ENCODE measurements at regions not wholly inside any gene's neighbourhood (a gene's known extent, or its start where the extent isn't known, plus 50 kb on each side); places are given as distances from the start of the nearest gene placed in this dataset.

GRCh38 chr12:92533280-92533890 is 169.4 kb upstream of the PLEKHG7 start:
- H2BK120ac ChIP-seq (ENCODE audit: low read depth, low read length) = no peak overlapping the region
- H3K27me3 ChIP-seq (ENCODE audit: insufficient read depth, low read length, poor library complexity) = no peaks in the 10 kb centered on the region
- no peak overlapping the region for H2AK5ac ChIP-seq (ENCODE audit: low read length)
- H4K8ac ChIP-seq (ENCODE audit: low read depth, low read length) = no peak overlapping the region
- H2BK15ac ChIP-seq (replicated peaks; ENCODE audit: low read depth) = no peak overlapping the region
- no peak overlapping the region for H3K4me2 ChIP-seq (ENCODE audit: low read length)
- H3K79me1 ChIP-seq (ENCODE audit: low read length) = no peaks in the 10 kb centered on the region
- no peak overlapping the region for H3K4ac ChIP-seq (ENCODE audit: low read depth, low read length)
- no peaks in the 10 kb centered on the region for H3K79me2 ChIP-seq (ENCODE audit: control insufficient read depth, insufficient read depth, low read length)
- H4K5ac ChIP-seq (ENCODE audit: low read length) = no peak overlapping the region
- H3K18ac ChIP-seq (ENCODE audit: low read length) = no peak overlapping the region
- H3K27ac ChIP-seq (ENCODE audit: low read depth, low read length) = no peak overlapping the region
- H3K9ac ChIP-seq (ENCODE audit: low read length) = no peak overlapping the region
- H3K56ac ChIP-seq (ENCODE audit: low read length) = no peak overlapping the region
- H3K4me1 ChIP-seq (ENCODE audit: control insufficient read depth, low read depth, low read length) = no peaks in the 10 kb centered on the region
- H3K23ac ChIP-seq (ENCODE audit: low read length) = no peak overlapping the region
- DNase-seq = no peak
- no CpG with 5 or more reads among the region's 8 CpGs for WGBS (ENCODE audit: extremely low coverage, insufficient coverage, low lambda C conversion rate)
- no peak overlapping the region for H2BK5ac ChIP-seq (ENCODE audit: low read length)
- no peaks in the 10 kb centered on the region for H3K36me3 ChIP-seq (ENCODE audit: control insufficient read depth, insufficient read depth, low read length)
- no peak overlapping the region for H3K4me3 ChIP-seq (ENCODE audit: low read length)

DNA sequence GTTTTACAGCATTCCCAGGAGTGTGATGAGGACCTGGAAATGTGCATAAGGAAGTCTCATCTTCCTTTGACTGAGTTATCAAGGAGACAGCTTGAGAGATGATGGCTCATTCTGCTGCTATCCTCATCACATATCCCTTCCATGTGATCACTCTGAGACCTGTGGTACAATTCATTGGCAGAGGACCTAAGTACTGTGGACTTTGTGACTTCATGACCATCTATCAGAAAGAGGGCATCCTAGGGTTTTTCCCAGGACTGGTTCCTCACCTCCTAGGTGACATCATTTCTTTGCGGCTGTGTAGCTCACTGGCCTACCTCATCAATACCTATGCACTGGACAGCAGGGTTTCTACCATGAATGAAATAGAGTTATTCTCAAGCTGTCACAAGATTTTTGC is 172.1 kb upstream of the PLEKHG7 start:
- no peak overlapping the region for H2BK15ac ChIP-seq (replicated peaks; ENCODE audit: low read depth)
- no peak overlapping the region for H4K5ac ChIP-seq (ENCODE audit: low read length)
- DNase-seq = no peak
- no peak overlapping the region for H2BK120ac ChIP-seq (ENCODE audit: low read depth, low read length)
- H3K56ac ChIP-seq (ENCODE audit: low read length) = no peak overlapping the region
- no peaks in the 10 kb centered on the region for H3K27me3 ChIP-seq (ENCODE audit: insufficient read depth, low read length, poor library complexity)
- no peak overlapping the region for H3K4me3 ChIP-seq (ENCODE audit: low read length)
- H4K8ac ChIP-seq (ENCODE audit: low read depth, low read length) = no peak overlapping the region
- no peak overlapping the region for H3K4me2 ChIP-seq (ENCODE audit: low read length)
- H3K4ac ChIP-seq (ENCODE audit: low read depth, low read length) = no peak overlapping the region
- no peak overlapping the region for H2AK5ac ChIP-seq (ENCODE audit: low read length)
- H3K79me2 ChIP-seq (ENCODE audit: control insufficient read depth, insufficient read depth, low read length) = no peaks in the 10 kb centered on the region
- no peak overlapping the region for H3K18ac ChIP-seq (ENCODE audit: low read length)
- no peak overlapping the region for H3K23ac ChIP-seq (ENCODE audit: low read length)
- WGBS (ENCODE audit: extremely low coverage, insufficient coverage, low lambda C conversion rate) = no CpG with 5 or more reads among the region's 1 CpG
- H3K4me1 ChIP-seq (ENCODE audit: control insufficient read depth, low read depth, low read length) = no peaks in the 10 kb centered on the region
- H3K9ac ChIP-seq (ENCODE audit: low read length) = no peak overlapping the region
- H3K27ac ChIP-seq (ENCODE audit: low read depth, low read length) = no peak overlapping the region
- no peak overlapping the region for H2BK5ac ChIP-seq (ENCODE audit: low read length)
- H3K36me3 ChIP-seq (ENCODE audit: control insufficient read depth, insufficient read depth, low read length) = no peaks in the 10 kb centered on the region
- no peaks in the 10 kb centered on the region for H3K79me1 ChIP-seq (ENCODE audit: low read length)

- H3K4me3 ChIP-seq (ENCODE audit: low read length) = no peak overlapping the region
- H3K4me2 ChIP-seq (ENCODE audit: low read length) = no peak overlapping the region
- no peaks in the 10 kb centered on the region for H3K27me3 ChIP-seq (ENCODE audit: insufficient read depth, low read length, poor library complexity)
- no peak overlapping the region for H2BK15ac ChIP-seq (replicated peaks; ENCODE audit: low read depth)
- H3K27ac ChIP-seq (ENCODE audit: low read depth, low read length) = no peak overlapping the region
- H3K9ac ChIP-seq (ENCODE audit: low read length) = no peak overlapping the region
- no peak overlapping the region for H4K8ac ChIP-seq (ENCODE audit: low read depth, low read length)
- no peak overlapping the region for H3K18ac ChIP-seq (ENCODE audit: low read length)
- H3K79me2 ChIP-seq (ENCODE audit: control insufficient read depth, insufficient read depth, low read length) = no peaks in the 10 kb centered on the region
- H3K56ac ChIP-seq (ENCODE audit: low read length) = no peak overlapping the region
- no peak overlapping the region for H2BK5ac ChIP-seq (ENCODE audit: low read length)
- no peak overlapping the region for H2AK5ac ChIP-seq (ENCODE audit: low read length)
- DNase-seq = no peak
- no peak overlapping the region for H2BK120ac ChIP-seq (ENCODE audit: low read depth, low read length)
- H3K4ac ChIP-seq (ENCODE audit: low read depth, low read length) = no peak overlapping the region
- H4K5ac ChIP-seq (ENCODE audit: low read length) = no peak overlapping the region
- no peaks in the 10 kb centered on the region for H3K79me1 ChIP-seq (ENCODE audit: low read length)
- H3K4me1 ChIP-seq (ENCODE audit: control insufficient read depth, low read depth, low read length) = no peaks in the 10 kb centered on the region
- no peaks in the 10 kb centered on the region for H3K36me3 ChIP-seq (ENCODE audit: control insufficient read depth, insufficient read depth, low read length)
- H3K23ac ChIP-seq (ENCODE audit: low read length) = no peak overlapping the region
Measured at GRCh38 chr12:92529944-92530343, 172.8 kb upstream of the PLEKHG7 start.

- Histone ChIP-seq H3K79me2 (ENCODE audit: control insufficient read depth, insufficient read depth, low read length) (no peaks in the 10 kb centered on the region), H3K4me1 (ENCODE audit: control insufficient read depth, low read depth, low read length) (no peaks in the 10 kb centered on the region), H2BK5ac (ENCODE audit: low read length) (no peak overlapping the region), H3K18ac (ENCODE audit: low read length) (no peak overlapping the region), H2BK120ac (ENCODE audit: low read depth, low read length) (no peak overlapping the region), H3K4me2 (ENCODE audit: low read length) (no peak overlapping the region), H3K9ac (ENCODE audit: low read length) (no peak overlapping the region), H3K23ac (ENCODE audit: low read length) (no peak overlapping the region), H3K4me3 (ENCODE audit: low read length) (no peak overlapping the region), H3K79me1 (ENCODE audit: low read length) (no peaks in the 10 kb centered on the region), H3K27me3 (ENCODE audit: insufficient read depth, low read length, poor library complexity) (no peaks in the 10 kb centered on the region), H3K36me3 (ENCODE audit: control insufficient read depth, insufficient read depth, low read length) (no peaks in the 10 kb centered on the region), H4K5ac (ENCODE audit: low read length) (no peak overlapping the region), H2BK15ac (replicated peaks; ENCODE audit: low read depth) (no peak overlapping the region), H4K8ac (ENCODE audit: low read depth, low read length) (no peak overlapping the region), H3K4ac (ENCODE audit: low read depth, low read length) (no peak overlapping the region), H3K27ac (ENCODE audit: low read depth, low read length) (no peak overlapping the region), H3K56ac (ENCODE audit: low read length) (no peak overlapping the region), H2AK5ac (ENCODE audit: low read length) (no peak overlapping the region)
- no CpG with 5 or more reads among the region's 3 CpGs for WGBS (ENCODE audit: extremely low coverage, insufficient coverage, low lambda C conversion rate)
- DNase-seq = no peak
Measured at GRCh38 chr12:92528586-92528985, 174.2 kb upstream of the PLEKHG7 start.

DNA sequence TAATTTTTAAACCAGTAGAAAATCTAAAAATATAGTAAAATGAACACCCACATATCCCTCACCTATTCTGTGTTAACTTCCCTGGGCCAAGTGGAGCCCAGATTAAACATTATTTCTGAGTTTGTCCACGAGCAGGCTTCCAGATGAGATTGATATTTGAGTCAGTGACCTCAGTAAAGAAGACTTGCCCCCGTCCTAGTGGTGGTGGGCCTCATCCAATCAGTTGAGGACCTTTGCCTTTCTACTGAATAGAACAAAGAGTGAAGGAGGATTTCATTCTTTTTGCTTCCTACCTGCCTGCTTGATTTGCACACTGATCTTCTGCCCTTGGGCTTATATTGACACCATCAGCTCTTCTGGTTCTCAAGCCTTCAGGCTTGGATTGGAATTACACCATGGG is 174.7 kb upstream of the PLEKHG7 start:
- Histone ChIP-seq H3K56ac (ENCODE audit: low read length) (no peak overlapping the region), H3K79me1 (ENCODE audit: low read length) (no peaks in the 10 kb centered on the region)
- no peak for DNase-seq

DNA sequence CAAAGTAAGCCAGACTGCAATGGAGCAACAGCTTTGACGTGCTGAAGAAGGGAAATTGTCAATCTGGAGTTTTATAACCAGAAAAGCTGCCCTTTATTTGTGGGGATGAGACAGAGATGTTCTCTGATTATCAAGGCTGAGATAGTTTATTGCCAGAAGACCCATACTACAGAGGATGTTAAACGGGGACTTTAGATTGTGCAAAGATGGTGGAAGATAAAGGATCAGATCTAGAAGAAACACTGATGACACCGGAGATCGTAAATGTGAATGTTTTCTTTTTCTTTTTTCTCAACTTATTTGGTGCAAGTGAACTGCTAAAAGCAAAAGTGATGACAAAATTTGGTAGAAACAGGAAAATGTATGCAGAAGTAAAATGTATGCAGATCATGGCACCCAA is 178.3 kb upstream of the PLEKHG7 start:
- Histone ChIP-seq H3K36me3 (ENCODE audit: control insufficient read depth, insufficient read depth, low read length) (no peaks in the 10 kb centered on the region), H3K56ac (ENCODE audit: low read length) (no peak overlapping the region), H3K27me3 (ENCODE audit: insufficient read depth, low read length, poor library complexity) (no peaks in the 10 kb centered on the region), H3K4me3 (ENCODE audit: low read length) (no peak overlapping the region), H2BK15ac (replicated peaks; ENCODE audit: low read depth) (no peak overlapping the region), H3K79me1 (ENCODE audit: low read length) (no peaks in the 10 kb centered on the region), H2BK120ac (ENCODE audit: low read depth, low read length) (no peak overlapping the region), H4K8ac (ENCODE audit: low read depth, low read length) (no peak overlapping the region), H2BK5ac (ENCODE audit: low read length) (no peak overlapping the region), H3K27ac (ENCODE audit: low read depth, low read length) (no peak overlapping the region), H3K9ac (ENCODE audit: low read length) (no peak overlapping the region), H3K18ac (ENCODE audit: low read length) (no peak overlapping the region), H4K5ac (ENCODE audit: low read length) (no peak overlapping the region), H3K79me2 (ENCODE audit: control insufficient read depth, insufficient read depth, low read length) (no peaks in the 10 kb centered on the region), H3K4me1 (ENCODE audit: control insufficient read depth, low read depth, low read length) (no peaks in the 10 kb centered on the region), H2AK5ac (ENCODE audit: low read length) (no peak overlapping the region), H3K4me2 (ENCODE audit: low read length) (no peak overlapping the region), H3K23ac (ENCODE audit: low read length) (no peak overlapping the region), H3K4ac (ENCODE audit: low read depth, low read length) (no peak overlapping the region)
- WGBS (ENCODE audit: extremely low coverage, insufficient coverage, low lambda C conversion rate) = no CpG with 5 or more reads among the region's 4 CpGs
- DNase-seq = no peak

More for the DNA sequence above, 174.7 kb upstream of the PLEKHG7 start:
- no peaks in the 10 kb centered on the region for H3K79me2 ChIP-seq (ENCODE audit: control insufficient read depth, insufficient read depth, low read length)
- H2BK15ac ChIP-seq (replicated peaks; ENCODE audit: low read depth) = no peak overlapping the region
- H4K5ac ChIP-seq (ENCODE audit: low read length) = no peak overlapping the region
- WGBS (ENCODE audit: extremely low coverage, insufficient coverage, low lambda C conversion rate) = no CpG with 5 or more reads among the region's 2 CpGs
- no peaks in the 10 kb centered on the region for H3K36me3 ChIP-seq (ENCODE audit: control insufficient read depth, insufficient read depth, low read length)
- H2AK5ac ChIP-seq (ENCODE audit: low read length) = no peak overlapping the region
- H3K4me2 ChIP-seq (ENCODE audit: low read length) = no peak overlapping the region
- no peaks in the 10 kb centered on the region for H3K4me1 ChIP-seq (ENCODE audit: control insufficient read depth, low read depth, low read length)
- no peak overlapping the region for H4K8ac ChIP-seq (ENCODE audit: low read depth, low read length)
- no peak overlapping the region for H2BK5ac ChIP-seq (ENCODE audit: low read length)
- no peak overlapping the region for H3K4ac ChIP-seq (ENCODE audit: low read depth, low read length)
- no peak overlapping the region for H3K9ac ChIP-seq (ENCODE audit: low read length)
- H3K27ac ChIP-seq (ENCODE audit: low read depth, low read length) = no peak overlapping the region
- H3K4me3 ChIP-seq (ENCODE audit: low read length) = no peak overlapping the region
- no peak overlapping the region for H3K23ac ChIP-seq (ENCODE audit: low read length)
- no peak overlapping the region for H2BK120ac ChIP-seq (ENCODE audit: low read depth, low read length)
- H3K27me3 ChIP-seq (ENCODE audit: insufficient read depth, low read length, poor library complexity) = no peaks in the 10 kb centered on the region
- no peak overlapping the region for H3K18ac ChIP-seq (ENCODE audit: low read length)
